ENCODE measurements at regions not wholly inside any gene's neighbourhood (a gene's known extent, or its start where the extent isn't known, plus 50 kb on each side); places are given as distances from the start of the nearest gene placed in this dataset.

DNA sequence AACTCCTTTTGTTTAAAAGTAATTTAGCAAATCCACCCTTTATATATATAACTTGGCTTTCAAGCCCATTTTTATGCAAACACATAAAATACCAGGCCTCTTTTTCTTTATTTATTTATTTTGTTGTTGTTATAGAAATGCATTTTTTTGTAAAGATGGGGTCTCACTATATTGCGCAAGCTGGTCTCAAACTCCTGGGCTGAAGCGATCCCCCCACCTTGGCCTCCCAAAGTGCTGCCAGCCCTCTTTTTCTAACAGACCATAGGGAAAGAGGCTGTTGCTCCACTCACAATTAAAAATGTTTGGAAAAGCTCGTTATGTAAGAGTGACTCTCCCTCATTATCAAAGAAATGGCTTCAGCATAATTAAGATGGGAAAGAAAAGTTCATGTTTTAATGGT, 440.9 kb downstream of the HACE1 start:
- no peak for DNase-seq (ENCODE audit: low spot score)

DNA sequence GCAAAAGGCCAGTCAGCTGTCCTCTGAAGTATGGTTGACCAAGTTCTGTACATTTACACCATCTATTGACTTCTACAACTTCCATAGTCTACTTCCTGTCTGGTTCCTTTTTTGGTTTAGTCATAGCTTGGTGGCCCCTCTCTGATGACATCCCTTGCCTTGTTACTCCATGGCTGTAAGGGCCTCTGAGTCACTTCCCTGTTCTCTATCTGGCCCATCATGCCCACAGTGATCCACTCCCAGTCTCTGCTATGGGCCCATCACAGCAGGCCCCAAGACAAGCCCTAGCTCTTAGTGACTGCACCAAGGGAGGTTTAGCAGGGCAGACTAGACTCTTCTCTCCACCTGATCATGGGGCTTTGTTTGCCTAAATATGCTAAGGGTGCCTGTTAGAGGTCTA, 441.6 kb downstream of the HACE1 start:
- DNase-seq (ENCODE audit: low spot score), result no peak

DNA sequence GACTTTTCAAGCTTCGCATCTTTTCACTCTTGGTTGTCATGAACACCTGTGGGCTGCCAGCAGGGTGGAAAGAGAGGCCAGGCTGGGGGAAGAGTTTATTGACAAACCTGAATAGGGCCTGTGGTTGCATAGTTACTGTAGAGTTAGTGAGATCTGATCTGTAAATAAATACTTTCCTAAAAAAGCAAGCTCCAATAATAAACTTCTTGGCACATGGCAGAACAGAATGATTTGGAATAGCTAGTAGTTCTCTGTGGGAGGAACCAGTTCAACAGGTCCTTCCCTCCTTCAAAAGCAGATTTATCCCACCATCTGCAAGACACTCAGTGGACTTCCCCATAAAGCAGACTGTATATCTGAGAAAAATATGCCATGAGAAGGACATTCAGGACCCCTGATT, 445.0 kb downstream of the HACE1 start:
- no peak for DNase-seq (ENCODE audit: low spot score)

DNA sequence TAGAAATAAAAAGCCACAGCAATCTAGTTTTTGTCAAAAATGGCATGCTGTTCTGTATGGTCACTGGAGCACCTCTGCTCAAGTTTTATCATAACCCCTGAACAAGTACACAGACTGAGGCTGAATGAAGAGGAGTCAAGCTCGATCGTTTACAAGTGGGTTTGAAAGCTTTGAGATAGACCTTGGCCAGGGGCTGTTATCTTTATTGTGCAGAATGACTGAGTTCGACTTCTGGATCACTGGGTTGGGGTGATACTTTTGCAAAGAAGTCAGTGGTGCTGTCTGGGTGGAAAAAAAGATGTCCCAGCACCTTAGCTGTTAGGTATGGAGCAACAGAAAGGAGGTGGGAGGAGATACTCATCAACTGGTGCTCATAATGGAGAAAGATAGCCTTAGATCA, 446.0 kb downstream of the HACE1 start:
- no peak for DNase-seq (ENCODE audit: low spot score)

DNA sequence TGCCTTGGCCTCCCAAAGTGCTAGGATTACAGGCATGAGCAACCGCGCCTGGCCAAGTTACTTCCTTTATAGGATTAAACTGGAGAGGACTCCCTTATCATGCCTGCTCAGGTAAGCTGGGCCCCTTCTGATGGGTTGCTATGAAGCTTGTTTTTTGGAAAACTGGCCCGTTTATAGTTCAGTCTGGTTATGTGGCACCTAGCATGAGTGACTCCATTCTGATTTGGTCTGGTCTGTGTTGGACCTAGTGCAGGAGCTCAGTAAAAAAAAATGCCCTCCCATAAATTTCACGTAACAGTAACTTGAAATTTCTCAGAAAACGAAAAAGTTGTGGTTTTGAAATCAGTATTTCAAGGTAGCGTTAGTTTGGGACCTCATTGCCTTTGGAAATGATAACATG, 448.4 kb downstream of the HACE1 start:
- no peak for DNase-seq (ENCODE audit: low spot score)

DNA sequence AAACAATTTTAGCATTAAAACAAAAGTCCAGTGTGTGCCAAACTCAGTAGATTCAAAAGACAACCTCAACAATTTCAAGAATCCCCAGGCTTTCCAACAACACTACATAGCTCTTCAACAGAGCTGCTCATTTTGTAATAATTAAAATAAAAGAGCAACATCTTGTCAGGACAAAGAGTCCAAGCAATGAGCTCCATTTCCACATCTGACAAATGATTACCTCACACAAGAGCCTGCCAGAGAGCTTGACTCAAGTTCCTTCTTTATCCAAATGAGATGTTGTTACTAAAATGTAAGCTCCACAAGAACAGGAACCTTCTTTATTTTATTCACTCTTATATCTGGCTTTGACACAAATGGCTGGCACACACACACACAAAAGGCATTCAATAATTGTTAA, 449.8 kb downstream of the HACE1 start:
- no peak for DNase-seq (ENCODE audit: low spot score)

DNA sequence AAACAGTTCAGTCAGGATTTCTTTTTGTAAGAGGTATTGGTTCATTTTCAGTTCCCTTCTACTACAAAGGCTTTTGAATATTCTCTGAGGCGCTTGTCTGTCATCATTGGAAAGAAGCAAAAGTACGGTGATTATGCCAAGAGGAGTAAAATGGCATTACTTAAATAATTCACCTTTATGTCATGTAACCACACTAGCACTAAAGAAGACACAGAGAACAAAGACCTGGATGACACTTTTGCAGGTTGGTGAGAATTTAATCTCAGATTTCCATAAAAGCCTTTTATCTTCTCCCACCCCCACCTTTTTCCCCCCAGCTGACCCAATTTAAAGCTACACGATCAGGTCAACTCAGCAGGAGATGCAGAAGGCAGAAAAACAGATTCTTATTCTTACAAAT, 451.8 kb downstream of the HACE1 start:
- DNase-seq (ENCODE audit: low spot score), result no peak

DNA sequence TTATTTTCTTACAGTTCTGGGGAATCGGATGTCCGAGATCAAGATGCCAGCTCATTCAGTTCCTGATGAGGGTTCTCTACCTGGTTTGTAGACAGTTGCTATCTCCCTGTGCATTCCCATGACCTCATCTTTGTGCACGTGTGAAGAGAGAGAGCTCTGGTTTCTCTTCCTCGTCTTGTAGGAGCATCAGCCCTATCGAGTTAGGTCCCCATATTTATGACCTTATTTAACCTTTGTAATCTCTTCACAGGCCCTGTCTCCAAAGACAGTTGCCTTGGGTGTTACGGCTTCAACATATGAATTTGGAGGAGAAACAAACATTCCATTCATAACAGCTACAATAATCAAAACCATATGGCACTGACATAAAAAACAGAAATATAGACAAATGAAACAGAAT, 455.3 kb downstream of the HACE1 start:
- no peak for DNase-seq (ENCODE audit: low spot score)

DNA sequence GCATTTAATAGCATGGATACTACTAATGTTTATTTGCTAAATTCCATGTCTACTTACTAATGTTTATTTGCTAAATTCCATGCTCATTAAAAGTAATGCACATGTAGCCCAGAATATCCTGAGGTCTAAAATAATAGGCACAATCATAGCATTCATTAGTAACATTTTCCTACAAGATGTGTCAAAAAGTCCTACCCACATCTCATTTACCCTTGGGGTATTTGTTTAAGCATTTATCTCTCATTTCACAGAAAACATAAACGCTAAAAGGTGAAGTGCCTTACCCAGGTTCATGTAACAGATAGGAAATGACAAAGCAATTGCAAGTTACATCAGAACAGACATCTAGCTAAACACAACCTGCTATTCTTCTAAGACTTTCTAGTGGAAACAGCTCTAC, 457.1 kb downstream of the HACE1 start:
- DNase-seq (ENCODE audit: low spot score), result no peak

DNA sequence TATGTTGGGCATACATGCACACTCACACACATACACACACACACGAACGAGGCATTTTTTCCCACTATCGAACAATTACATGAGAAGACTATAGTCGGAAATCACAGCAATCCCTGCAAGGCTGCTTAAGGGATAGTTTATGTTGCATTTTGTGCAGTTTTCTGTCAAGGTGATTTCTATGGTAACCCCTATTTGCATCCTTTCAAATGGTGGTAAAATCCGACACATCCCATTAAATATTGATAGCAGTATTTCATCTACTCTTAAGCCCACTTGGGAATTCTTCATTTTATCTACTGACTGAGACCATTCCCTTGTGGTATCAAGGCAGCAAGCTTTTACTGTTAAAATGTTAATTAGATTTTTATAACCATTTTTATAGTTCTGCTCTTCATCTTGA, 457.8 kb downstream of the HACE1 start:
- DNase-seq (ENCODE audit: low spot score), result no peak

DNA sequence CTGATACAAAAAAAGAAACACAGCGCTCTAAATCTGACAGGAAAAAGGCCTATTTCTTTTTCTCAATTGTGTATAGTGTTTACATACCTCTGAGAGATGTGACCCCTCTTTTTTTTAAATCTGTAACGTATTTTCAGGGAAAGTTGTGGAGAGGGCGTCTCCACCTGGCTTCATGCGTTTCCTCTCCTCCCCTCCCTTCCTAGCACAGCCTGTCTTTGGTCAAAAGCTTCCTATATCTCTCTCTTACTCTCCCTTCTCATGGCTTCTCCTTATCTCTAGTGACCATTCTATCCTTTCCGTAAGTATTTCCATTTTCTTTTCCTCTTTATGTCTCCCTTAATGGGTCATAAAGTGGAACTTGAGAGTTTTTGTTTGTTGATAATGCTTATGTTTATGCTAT, 458.9 kb downstream of the HACE1 start:
- no peak for DNase-seq (ENCODE audit: low spot score)

DNA sequence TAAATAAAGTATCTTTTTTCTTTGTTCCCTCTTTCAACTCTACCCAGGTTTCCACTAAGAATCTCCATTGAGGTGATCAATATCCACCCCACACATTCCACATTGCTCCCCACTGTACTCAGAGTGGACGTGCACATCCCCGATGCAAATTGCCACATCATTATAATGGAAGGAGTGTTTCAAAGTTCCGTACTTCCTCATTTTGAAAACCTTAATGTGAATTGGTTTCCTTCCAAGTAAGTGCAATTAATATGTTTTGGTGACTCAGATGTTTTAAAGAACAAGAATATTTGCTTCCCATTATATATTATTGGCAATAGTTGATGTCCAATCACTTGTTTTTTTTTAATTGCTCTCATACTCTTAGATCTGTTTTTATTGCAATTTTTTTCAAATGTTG, 463.6 kb downstream of the HACE1 start:
- DNase-seq (ENCODE audit: low spot score), result no peak

DNA sequence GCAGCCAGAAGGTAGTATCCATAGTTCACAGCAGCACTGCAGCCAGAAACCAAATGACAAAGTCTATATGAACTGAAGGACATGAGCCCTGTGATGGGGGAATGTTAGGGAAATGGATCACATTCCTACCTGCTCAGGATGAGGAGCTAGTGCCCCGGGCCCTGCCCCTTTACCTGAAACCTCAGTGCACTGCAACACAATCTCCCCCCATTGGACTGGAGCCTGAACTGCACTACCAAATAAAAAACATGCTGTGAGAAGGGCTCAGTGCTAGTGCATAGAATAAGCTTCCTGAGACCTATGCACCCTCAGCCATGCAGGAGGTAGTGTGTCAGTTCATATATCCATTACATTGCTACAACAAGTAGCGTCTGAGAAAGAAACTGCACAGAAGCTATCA, 477.8 kb downstream of the HACE1 start:
- DNase-seq (ENCODE audit: low spot score), result no peak

DNA sequence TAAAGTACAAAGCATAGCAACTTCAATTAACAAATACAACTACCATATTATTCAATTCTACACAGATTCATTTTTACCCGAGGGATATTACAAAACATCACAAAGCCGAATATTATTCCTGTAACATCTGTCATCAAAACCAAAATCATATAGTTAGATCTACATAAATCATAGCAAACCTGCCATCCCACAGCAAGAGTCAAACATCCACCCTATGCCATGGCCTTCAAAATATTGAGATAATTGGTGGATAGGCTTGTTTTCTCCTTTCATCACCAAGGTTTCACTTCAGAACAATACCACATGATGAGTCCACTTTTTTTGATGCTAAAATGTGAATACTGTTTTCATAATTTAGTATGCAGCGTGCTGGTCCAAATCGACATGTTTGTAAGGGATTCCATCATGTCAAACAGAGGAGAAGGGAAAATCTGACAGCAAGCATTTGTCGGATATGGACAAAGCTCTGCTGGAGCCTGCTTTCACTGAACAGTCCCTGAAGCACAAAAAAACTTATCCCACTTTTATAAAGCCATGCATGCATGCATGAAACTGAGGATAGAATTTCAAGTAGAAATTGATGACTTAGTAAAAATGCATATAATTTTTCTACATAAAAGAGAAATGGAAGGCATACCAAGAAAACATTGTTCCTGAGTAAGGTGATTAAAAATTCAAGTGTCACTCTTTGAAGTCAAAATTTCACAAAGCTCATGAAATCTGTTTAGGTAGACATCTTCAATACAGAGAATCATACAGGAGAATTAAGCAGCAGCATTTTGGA, 494.1 kb downstream of the HACE1 start:
- no peak for DNase-seq (ENCODE audit: low spot score)

DNA sequence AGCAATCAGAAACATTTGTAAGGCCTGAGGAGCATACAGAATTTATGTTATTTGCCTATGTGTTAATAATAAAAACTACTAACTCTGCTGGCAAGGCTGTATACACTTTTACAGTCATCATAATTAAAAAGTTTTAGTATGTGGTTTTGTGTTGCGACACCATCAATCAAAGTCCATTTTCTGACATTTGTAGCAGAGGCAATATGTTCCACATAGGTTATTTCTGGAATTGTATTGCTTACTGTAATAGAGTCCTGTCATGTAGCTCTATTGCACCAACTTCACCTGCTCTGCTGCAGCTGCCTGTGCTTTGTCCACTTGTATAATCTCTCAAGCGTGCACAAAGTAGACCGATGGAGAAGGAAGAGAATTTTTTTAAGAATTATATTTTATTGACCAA, 501.8 kb downstream of the HACE1 start:
- no peak for DNase-seq (ENCODE audit: low spot score)

DNA sequence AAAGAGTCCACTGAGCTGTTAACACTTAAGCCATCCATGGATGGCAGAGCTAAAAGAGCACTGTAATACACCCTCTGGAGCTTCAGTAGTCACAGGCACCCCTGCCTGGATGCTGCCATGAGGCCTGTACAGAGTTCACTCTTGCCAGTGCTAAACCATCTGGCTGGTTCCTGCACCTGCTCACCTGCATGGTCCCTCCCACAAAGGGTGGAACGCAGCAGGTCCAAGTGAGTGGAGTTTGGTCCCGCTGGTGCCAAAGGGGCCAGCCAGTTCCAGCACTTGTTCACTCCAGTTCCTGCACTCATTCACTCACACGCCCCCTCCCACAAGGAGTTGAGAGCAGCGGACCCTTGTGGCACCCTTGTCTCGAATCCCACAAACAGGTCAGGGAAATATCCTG, 503.5 kb downstream of the HACE1 start:
- no peak for DNase-seq (ENCODE audit: low spot score)

DNA sequence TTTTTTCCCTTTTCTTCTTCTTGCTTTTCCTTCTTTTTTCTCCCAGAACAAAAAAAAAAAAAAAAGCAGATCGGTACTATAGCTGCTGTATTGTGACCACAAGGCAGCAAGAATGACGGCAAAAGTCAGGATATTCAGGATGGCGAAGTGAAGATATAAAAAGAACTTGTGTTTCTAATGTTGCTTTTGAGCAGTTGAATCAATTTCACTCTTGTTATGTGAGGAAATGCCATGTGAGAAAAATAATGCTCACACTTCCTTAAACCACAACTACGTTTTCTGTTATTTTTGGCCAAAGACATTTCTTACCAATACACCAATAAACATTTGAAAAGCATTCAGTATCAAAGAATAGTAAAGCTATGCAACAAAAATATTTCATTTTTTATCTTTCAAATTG, 510.5 kb downstream of the HACE1 start:
- no peak for DNase-seq (ENCODE audit: low spot score)

DNA sequence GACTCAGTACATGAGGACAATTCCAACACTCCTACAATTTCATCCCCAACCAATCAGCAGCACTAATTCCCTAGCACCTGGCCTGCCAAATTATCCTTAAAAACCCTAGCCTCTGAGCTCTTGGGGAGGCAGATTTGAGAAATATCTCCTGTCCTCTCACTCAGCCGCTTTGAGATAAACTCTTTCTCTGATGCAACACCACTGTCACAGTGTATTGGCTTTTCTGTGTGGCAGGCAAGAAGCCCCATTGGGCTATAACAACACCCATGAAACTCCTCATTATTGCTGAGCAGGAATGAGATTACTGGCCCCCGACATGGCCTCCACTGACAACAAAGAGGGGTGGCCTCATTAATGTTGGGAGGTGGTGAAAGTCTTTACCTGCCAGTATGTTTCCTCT, 515.5 kb downstream of the HACE1 start:
- no peak for DNase-seq (ENCODE audit: low spot score)

DNA sequence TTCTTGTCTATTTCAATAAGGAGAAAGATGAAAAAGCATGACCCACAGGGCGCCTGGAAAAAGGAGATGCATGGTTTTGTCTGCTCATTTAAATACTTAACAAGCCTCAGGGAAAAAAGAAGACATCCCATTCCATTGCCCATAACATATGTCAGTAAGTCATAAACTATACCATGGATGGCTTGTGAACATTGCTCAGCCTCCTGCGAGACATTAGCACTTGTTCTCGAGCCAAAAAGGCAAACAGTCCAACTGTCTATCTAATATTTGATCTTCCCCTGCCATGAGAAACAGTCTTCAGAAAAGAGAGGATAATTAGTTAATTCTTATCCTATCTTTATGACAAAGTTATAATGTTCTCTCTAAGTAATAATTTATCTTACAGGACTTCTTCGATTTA, 527.4 kb downstream of the HACE1 start:
- no peak for DNase-seq (ENCODE audit: low spot score)

DNA sequence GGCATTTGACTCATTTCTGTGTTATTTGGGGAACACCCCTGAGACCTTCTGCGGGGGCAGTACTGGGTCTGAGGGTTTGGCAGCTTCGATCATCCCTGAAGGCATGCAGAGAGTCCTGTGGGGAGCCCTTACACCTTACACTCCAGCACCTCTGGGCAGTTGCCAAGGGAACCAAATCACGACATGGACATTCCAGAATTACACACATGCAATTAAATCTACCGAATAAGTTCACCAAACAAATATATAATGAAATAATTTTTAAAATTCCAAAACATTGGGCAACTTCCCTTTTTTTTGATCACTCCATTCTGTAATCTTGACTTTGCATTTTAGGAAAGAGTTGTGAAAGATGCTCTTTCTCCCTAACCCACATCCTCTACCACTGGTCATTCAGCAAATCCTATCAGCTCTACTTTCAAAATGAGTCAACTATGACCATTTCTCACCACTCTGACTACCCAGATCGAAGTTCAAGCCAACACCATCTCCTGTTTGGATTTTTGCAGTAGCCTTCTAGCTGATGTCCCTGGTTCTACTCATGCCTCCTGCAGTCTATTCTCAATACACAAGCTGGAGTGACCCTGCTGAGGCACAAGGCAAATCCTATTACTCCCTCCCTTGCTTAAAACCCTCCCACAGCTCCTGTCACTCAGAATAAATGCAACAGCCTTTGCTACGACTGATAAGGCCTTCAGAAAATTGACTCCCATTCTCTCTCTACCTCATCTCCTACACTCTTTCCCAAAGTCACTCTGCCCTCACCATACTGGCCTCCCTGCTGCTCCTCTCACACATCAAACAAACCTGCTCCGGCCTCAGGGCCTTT, 533.3 kb downstream of the HACE1 start:
- no peak for DNase-seq (ENCODE audit: low spot score)

DNA sequence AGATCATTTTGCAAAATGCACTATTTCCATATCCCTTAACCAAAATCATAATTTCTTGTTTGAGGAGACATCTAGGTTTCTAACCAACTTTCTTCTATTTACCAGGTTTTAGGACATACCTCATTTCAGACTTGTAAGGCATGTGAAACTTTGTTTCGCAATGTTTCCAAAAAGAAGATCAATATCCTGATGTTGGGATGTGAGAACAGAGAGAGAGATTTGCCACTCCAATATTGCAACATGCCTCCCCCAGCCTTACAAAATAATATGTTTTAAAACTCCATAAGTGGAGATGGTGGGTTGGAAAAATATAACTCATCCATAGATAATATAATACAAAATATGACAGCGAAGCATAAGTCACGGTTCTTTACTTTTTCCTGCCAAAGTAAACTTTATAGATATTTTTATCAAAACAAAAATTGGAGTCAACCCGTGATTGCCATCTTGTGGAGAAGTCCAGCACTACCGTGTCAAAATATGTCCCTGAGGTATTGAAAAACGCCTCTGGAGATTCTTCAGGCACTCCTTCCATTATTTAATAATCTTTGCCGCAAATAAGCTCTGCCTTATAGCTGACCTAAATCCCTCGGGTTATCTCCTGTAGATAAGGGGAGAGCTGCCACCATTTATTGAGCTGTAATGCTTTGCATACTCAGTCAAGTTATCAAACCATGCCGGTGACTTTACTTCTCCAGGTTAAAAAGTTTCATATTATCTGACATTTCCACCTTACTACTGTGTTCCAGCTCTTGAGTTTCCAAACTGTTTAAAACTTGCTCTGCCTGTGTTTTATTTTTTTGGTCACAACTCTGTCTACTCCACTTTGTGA, 534.2 kb downstream of the HACE1 start:
- no peak for DNase-seq (ENCODE audit: low spot score)

DNA sequence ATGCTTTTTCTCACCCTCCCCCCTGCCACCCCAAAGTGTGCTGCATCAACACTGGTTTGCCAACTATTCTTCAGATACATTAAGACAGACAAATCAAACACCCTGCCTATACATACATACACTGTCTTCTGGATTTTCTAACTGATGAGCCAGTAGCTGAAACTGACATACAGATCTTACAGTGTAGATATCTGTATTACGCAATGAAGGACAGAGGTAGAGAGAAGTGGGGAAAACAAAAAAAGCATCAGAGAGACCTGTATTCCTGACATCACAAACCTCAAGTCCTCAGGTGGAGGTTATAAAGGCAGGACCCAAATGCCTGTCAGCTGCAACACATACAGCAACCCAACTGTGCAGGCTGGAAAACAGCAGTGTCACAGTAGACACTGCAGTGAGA, 535.4 kb downstream of the HACE1 start:
- DNase-seq (ENCODE audit: low spot score), result no peak

DNA sequence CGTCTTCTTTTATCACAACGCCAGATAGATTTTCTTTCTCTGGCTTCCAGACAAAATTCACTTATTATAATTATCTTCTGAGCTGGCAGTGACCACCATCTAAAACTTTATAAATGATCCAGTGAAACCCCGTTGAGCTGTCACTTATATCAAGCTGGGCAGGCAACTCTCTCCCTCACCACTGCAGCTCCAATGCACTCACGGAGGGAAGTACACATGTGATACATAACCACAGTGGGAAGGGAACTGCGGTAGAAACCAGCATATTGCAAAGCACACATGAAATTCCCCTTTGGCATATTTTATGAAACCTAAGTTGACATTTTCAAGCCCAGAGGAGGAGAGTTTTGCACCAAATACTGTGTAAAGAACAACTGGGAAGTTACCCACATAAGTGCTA, 536.9 kb downstream of the HACE1 start:
- DNase-seq (ENCODE audit: low spot score), result no peak
